IgD-negative memory B cell (primary cell): ENCODE measurements at regions not wholly inside any gene's neighbourhood (a gene's known extent, or its start where the extent isn't known, plus 50 kb on each side); places are given as distances from the start of the nearest gene placed in this dataset.

Source experiments
- H3K27ac Mint-ChIP-seq, 3 donors: one replicate each; pipeline ENCODE4 v1.8.0; 2020 to 2022; ENCODE audit warnings: mild to moderate bottlenecking in 3 of 3, mixed read lengths in 3 of 3, moderate library complexity in 1 of 3
- H3K27me3 Mint-ChIP-seq: one replicate; pipeline ENCODE4 v1.8.0; 2021; ENCODE audit warnings: mixed read lengths
- H3K36me3 Mint-ChIP-seq: one replicate; pipeline ENCODE4 v1.8.0; 2020; ENCODE audit warnings: mild to moderate bottlenecking, mixed read lengths
- H3K4me1 Mint-ChIP-seq, 3 donors: one replicate each; pipeline ENCODE4 v1.8.0; 2020 to 2022; ENCODE audit warnings: mixed read lengths in 3 of 3, mild to moderate bottlenecking in 1 of 3
- H3K4me3 Mint-ChIP-seq, 4 donors: one replicate each; pipeline ENCODE4 v1.8.0; 2020 to 2022; ENCODE audit warnings: mild to moderate bottlenecking in 4 of 4, mixed read lengths in 4 of 4, moderate library complexity in 3 of 4
- H3K9me3 Mint-ChIP-seq, 3 donors: one replicate each; pipeline ENCODE4 v1.8.0; 2020 to 2021; ENCODE audit warnings: mixed read lengths in 3 of 3, mild to moderate bottlenecking in 1 of 3

GRCh38 chr21:26412885-26413284, 160.2 kb downstream of the CYYR1 start:
- H3K27me3 Mint-ChIP-seq, result no peaks in the 10 kb centered on the region
- no peaks in the 10 kb centered on the region for H3K4me1 Mint-ChIP-seq
- peaks cover 0 to 3% (median 1%) of the 10 kb centered on the region in 3 donors for H3K9me3 Mint-ChIP-seq
- H3K36me3 Mint-ChIP-seq, result no peaks in the 10 kb centered on the region
- H3K4me3 Mint-ChIP-seq, result no peak overlapping the region
- no peak overlapping the region for H3K27ac Mint-ChIP-seq

DNA sequence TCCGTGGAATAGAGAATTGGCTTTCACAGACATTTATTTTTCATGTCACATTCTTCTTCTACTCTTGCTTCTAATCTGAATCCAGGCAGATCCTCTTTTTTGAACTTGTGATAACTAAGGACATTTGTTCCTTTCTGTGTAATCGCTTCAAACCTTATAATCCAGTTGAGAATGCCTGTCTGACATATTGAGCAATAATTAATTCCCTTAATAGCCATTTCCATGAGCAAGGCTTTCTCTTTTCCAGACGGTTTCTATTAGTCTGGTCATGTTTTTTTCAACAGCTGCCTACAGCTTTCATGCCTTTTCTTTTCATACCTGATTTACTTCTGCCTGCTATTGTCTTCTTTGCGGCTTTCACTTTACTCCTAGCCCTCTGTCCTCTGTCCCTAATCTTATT, 163.4 kb downstream of the CYYR1 start:
- Mint-ChIP-seq H3K36me3 (no peaks in the 10 kb centered on the region), H3K27me3 (no peaks in the 10 kb centered on the region), H3K27ac (no peak overlapping the region), H3K9me3 (peaks cover 0 to 3% (median 3%) of the 10 kb centered on the region in 3 donors), H3K4me1 (peaks cover 0 to 2% (median 1%) of the 10 kb centered on the region in 3 donors), H3K4me3 (no peak overlapping the region)

DNA sequence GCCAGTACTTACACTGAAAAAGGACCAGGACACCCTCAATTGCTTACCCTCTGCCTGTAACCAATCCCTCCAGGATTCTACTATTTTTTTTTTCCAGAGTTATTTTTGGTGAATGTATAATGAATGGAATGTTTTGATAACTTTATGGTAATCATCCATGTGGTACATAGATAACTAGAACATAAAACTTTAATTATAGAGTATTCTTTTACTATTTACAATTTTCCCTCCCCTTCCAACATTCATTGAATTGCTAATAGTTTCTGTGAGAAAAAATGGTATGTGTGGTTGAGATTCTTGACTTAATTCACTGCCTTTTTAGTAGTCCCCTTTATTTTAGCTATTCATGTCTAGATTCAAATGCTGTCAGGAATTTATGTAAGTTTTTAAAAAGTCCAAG, 164.6 kb downstream of the CYYR1 start:
- Mint-ChIP-seq H3K27ac (no peak overlapping the region), H3K4me3 (no peak overlapping the region), H3K9me3 (peaks cover 0 to 3% (median 3%) of the 10 kb centered on the region in 3 donors), H3K27me3 (no peaks in the 10 kb centered on the region), H3K36me3 (no peaks in the 10 kb centered on the region), H3K4me1 (peaks cover 0 to 2% (median 1%) of the 10 kb centered on the region in 3 donors)

- Mint-ChIP-seq H3K9me3 (peaks cover 0 to 3% (median 3%) of the 10 kb centered on the region in 3 donors), H3K36me3 (no peaks in the 10 kb centered on the region), H3K4me3 (no peak overlapping the region), H3K27me3 (no peaks in the 10 kb centered on the region), H3K4me1 (peaks cover 0 to 2% (median 1%) of the 10 kb centered on the region in 3 donors), H3K27ac (no peak overlapping the region)
Observed at GRCh38 chr21:26406526-26406925, 166.6 kb downstream of the CYYR1 start.

- Mint-ChIP-seq H3K27me3 (no peaks in the 10 kb centered on the region), H3K4me1 (peaks cover 0 to 2% (median 1%) of the 10 kb centered on the region in 3 donors), H3K9me3 (peaks cover 0 to 3% (median 1%) of the 10 kb centered on the region in 3 donors), H3K27ac (no peak overlapping the region), H3K36me3 (no peaks in the 10 kb centered on the region), H3K4me3 (no peak overlapping the region)
Observed at GRCh38 chr21:26405735-26406361, 167.2 kb downstream of the CYYR1 start.

GRCh38 chr21:26405071-26405470, 168.0 kb downstream of the CYYR1 start:
- Mint-ChIP-seq H3K36me3 (no peaks in the 10 kb centered on the region), H3K4me1 (peaks cover 0 to 2% (median 1%) of the 10 kb centered on the region in 3 donors), H3K27me3 (no peaks in the 10 kb centered on the region), H3K9me3 (peaks cover 0 to 7% (median 3%) of the 10 kb centered on the region in 3 donors), H3K4me3 (no peak overlapping the region), H3K27ac (no peak overlapping the region)

GRCh38 chr21:26404288-26404687, 168.8 kb downstream of the CYYR1 start:
- H3K9me3 Mint-ChIP-seq, result peaks cover 0 to 6% (median 3%) of the 10 kb centered on the region in 3 donors
- H3K36me3 Mint-ChIP-seq, result no peaks in the 10 kb centered on the region
- H3K27ac Mint-ChIP-seq, result peak overlapping the region in 1 of 3 donors; percentile 32
- H3K4me3 Mint-ChIP-seq, result no peak overlapping the region
- H3K27me3 Mint-ChIP-seq, result no peaks in the 10 kb centered on the region
- peaks cover 0 to 2% (median 1%) of the 10 kb centered on the region in 3 donors for H3K4me1 Mint-ChIP-seq

DNA sequence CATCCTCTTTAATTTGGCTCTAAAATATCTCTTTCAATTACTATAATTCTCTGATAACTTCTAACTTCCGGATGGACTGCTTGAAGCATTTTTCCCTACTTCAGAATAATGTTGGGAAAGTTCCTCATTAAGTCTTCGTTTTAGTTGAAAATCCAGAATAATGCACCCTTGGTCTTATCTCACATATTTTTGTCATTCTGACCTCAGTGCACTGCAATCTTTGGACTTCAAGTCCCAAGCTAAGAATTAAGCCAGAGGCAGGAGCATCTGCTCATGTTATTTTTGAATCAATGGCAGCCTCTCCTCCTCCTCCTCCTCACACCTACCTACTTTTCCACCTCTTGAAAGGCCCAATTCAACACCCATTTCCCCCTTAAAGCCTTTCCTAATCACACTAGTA, 169.8 kb downstream of the CYYR1 start:
- no peaks in the 10 kb centered on the region for H3K27me3 Mint-ChIP-seq
- no peaks in the 10 kb centered on the region for H3K36me3 Mint-ChIP-seq
- peaks cover 0 to 6% (median 3%) of the 10 kb centered on the region in 3 donors for H3K9me3 Mint-ChIP-seq
- H3K4me3 Mint-ChIP-seq, result no peak overlapping the region
- no peak overlapping the region for H3K27ac Mint-ChIP-seq
- peaks cover 0 to 2% (median 1%) of the 10 kb centered on the region in 3 donors for H3K4me1 Mint-ChIP-seq

GRCh38 chr21:26397545-26397944, 175.5 kb downstream of the CYYR1 start:
- H3K27ac Mint-ChIP-seq, result no peak overlapping the region
- H3K27me3 Mint-ChIP-seq, result no peaks in the 10 kb centered on the region
- no peak overlapping the region for H3K4me3 Mint-ChIP-seq
- no peaks in the 10 kb centered on the region for H3K4me1 Mint-ChIP-seq
- peaks cover 3 to 5% (median 4%) of the 10 kb centered on the region in 3 donors for H3K9me3 Mint-ChIP-seq
- peaks cover 2% of the 10 kb centered on the region for H3K36me3 Mint-ChIP-seq

DNA sequence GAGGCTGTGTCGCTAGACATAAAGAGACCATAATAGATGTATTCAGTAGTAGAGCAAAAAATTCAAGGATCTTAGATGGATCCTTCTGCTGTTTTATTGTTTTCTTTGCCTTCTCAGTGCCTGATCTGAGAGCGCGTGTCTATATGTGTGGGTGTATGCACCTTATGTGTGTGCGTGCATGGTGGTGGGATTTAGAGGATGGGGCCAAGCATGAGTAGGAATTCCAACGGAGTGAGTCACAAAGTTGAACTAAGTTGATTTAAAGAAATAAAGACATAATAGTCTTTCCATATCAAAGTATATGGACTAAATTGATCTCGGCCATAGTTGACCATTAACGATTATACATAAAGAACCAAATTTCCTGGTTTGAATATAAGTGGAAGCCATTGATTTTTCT, 178.7 kb downstream of the CYYR1 start:
- Mint-ChIP-seq H3K36me3 (peaks cover 2% of the 10 kb centered on the region), H3K4me3 (no peak overlapping the region), H3K4me1 (no peaks in the 10 kb centered on the region), H3K27ac (no peak overlapping the region), H3K27me3 (peaks cover 2% of the 10 kb centered on the region), H3K9me3 (peaks cover 0 to 5% (median 1%) of the 10 kb centered on the region in 3 donors)

DNA sequence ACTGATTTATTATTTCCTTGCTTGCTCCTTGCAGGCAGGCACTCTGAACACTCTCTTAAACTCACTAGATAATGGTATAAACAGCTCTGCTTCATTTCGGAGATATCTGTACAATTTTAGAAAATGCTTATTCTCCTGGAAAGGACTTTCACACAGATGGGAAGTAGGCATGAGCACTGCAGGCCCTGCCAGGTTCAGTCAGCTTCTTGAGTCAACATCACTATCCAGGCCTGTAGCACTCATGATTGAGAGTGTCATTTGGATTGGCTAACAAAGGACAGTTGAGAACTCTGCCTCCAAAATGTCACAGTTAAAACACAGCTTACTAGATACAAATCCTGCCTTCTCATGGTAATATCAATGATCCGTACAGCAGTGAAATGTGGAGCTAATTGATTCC, 181.9 kb downstream of the CYYR1 start:
- no peak overlapping the region for H3K27ac Mint-ChIP-seq

GRCh38 chr21:26389971-26390641, 183.0 kb downstream of the CYYR1 start:
- H3K4me1 Mint-ChIP-seq, result no peaks in the 10 kb centered on the region
- H3K27ac Mint-ChIP-seq, result no peak overlapping the region
- H3K36me3 Mint-ChIP-seq, result peaks cover 2% of the 10 kb centered on the region
- H3K4me3 Mint-ChIP-seq, result no peak overlapping the region
- peaks cover 2% of the 10 kb centered on the region for H3K27me3 Mint-ChIP-seq
- peaks cover 0 to 8% (median 4%) of the 10 kb centered on the region in 3 donors for H3K9me3 Mint-ChIP-seq

More for the DNA sequence above, 181.9 kb downstream of the CYYR1 start:
- H3K4me1 Mint-ChIP-seq, result no peaks in the 10 kb centered on the region
- peaks cover 0 to 7% (median 4%) of the 10 kb centered on the region in 3 donors for H3K9me3 Mint-ChIP-seq
- no peak overlapping the region for H3K4me3 Mint-ChIP-seq
- H3K36me3 Mint-ChIP-seq, result peaks cover 2% of the 10 kb centered on the region
- H3K27me3 Mint-ChIP-seq, result peaks cover 2% of the 10 kb centered on the region

DNA sequence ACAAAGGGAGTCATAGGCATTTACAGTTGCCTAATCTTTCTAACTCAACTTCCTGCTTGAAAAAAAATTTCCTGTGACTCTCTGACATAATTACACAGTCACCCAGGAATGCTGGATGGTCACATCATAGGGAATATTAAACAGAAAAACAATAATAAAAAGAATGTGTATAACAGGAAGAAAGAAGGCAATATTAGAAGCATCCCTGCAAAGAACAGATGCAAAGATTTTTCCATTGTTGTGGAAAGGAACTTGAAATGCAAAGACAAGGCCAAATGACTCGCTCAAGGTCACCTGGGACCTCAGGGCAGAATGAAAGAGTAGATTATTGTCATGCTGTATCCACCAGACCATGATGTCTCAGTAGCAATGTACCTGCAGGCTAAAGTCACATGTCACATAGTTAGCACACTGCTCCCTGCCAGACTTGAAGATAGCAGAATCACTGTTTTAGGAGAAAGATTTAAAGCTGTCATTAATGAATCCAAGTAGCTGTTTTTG, 184.3 kb downstream of the CYYR1 start:
- Mint-ChIP-seq H3K36me3 (no peaks in the 10 kb centered on the region), H3K4me1 (no peaks in the 10 kb centered on the region), H3K27me3 (peaks cover 2% of the 10 kb centered on the region), H3K4me3 (no peak overlapping the region), H3K9me3 (peaks cover 0 to 7% (median 4%) of the 10 kb centered on the region in 3 donors), H3K27ac (no peak overlapping the region)

- H3K27me3 Mint-ChIP-seq, result no peaks in the 10 kb centered on the region
- no peak overlapping the region for H3K27ac Mint-ChIP-seq
- H3K4me1 Mint-ChIP-seq, result no peaks in the 10 kb centered on the region
- H3K36me3 Mint-ChIP-seq, result no peaks in the 10 kb centered on the region
- no peak overlapping the region for H3K4me3 Mint-ChIP-seq
- H3K9me3 Mint-ChIP-seq, result peaks cover 0 to 7% (median 5%) of the 10 kb centered on the region in 3 donors
Observed at GRCh38 chr21:26385721-26386120, 187.4 kb downstream of the CYYR1 start.

DNA sequence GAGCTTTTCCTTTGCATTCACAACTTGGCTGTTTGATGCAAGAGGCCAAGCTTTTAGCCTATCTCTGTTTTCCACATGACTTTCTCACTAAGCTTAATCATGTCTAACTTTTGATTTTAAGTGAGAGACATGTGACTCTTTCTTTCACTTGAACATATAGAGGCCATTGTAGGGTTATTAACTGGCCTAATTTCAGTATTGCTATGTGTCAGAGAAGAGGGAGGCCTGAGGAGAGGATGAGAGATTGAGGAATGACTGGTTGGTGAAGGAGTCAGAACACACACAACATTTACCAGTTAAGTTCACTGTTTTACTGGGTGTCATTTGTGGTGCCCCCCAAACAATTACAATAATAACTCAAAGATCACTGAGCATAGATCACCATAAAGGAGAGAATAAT, 193.5 kb downstream of the CYYR1 start:
- H3K36me3 Mint-ChIP-seq, result no peaks in the 10 kb centered on the region
- H3K27ac Mint-ChIP-seq, result peak overlapping the region in 1 of 3 donors; percentile 8
- no peak overlapping the region for H3K4me3 Mint-ChIP-seq
- H3K4me1 Mint-ChIP-seq, result no peaks in the 10 kb centered on the region
- H3K9me3 Mint-ChIP-seq, result peaks cover 0 to 5% (median 5%) of the 10 kb centered on the region in 3 donors
- H3K27me3 Mint-ChIP-seq, result no peaks in the 10 kb centered on the region
